Endothelial cell of umbilical vein (primary cell): ENCODE measurements at regions not wholly inside any gene's neighbourhood (a gene's known extent, or its start where the extent isn't known, plus 50 kb on each side); places are given as distances from the start of the nearest gene placed in this dataset.

ENCODE experiments used
- BruUV-seq: library from RNA; stranded (reverse); fragments of 400-500 nt; replicated peaks from 2 replicates; lab custom pipeline; 2021; lab: Mats Ljungman, UMichigan
- CTCF ChIA-PET: fragments of 300-600, 350-600 bp; sonication (Branson Sonifier 250); formaldehyde crosslinking; loops from one replicate; lab custom pipeline; 2021; ENCODE audit warnings: antibody characterized with exemption, inconsistent platforms; lab: Charles Lee
- POLR2A ChIA-PET: fragments of 300-600, 350-600 bp; sonication (Branson Sonifier 250); formaldehyde crosslinking; loops from one replicate; lab custom pipeline; 2021; ENCODE audit warnings: antibody characterized with exemption, inconsistent platforms; lab: Charles Lee
- DNase-seq: peaks from one replicate; pipeline ENCODE4 v3.0.0-alpha.2; 2011; ENCODE audit warnings: low read depth, low spot score
- FAIRE-seq: peaks from 2 replicates; lab custom pipeline; 2011; peaks lifted over from hg19 to GRCh38; lab: Jason Lieb, UNC
- H2AFZ ChIP-seq: 2 replicates; pipeline ENCODE4 v1.6.0; 2012; ENCODE audit warnings: low read depth, low read length, control low read depth, inconsistent platforms
- H3K27ac ChIP-seq: 2 replicates; pipeline ENCODE4 v1.5.1; 2011; ENCODE audit warnings: low read depth, mild to moderate bottlenecking, control low read depth, low read length, moderate library complexity; ENCODE audit not compliant: insufficient read depth
- H3K27me3 ChIP-seq, 2 experiments: 2 replicates each; pipeline versions ENCODE4 v1.6.0 to v1.6.1; 2011; ENCODE audit warnings: low read length in 2 of 2, mixed read lengths in 1 of 2; ENCODE audit not compliant: control insufficient read depth in 2 of 2, insufficient read depth in 2 of 2
- H3K36me3 ChIP-seq, 2 experiments: 2 replicates in 1 of 2; 3 replicates in 1 of 2; pipeline ENCODE4 v1.5.1; 2011; ENCODE audit warnings: low read length in 2 of 2, mild to moderate bottlenecking in 1 of 2, moderate library complexity in 1 of 2; ENCODE audit not compliant: control insufficient read depth in 2 of 2, insufficient read depth in 2 of 2; ENCODE audit errors: extremely low read depth in 1 of 2
- H3K4me1 ChIP-seq: 3 replicates; pipeline ENCODE4 v1.5.1; 2011; ENCODE audit warnings: mild to moderate bottlenecking, low read length; ENCODE audit not compliant: control insufficient read depth, insufficient read depth; ENCODE audit errors: extremely low read depth
- H3K4me2 ChIP-seq: 2 replicates; pipeline ENCODE4 v1.6.1; 2011; ENCODE audit warnings: low read length, control low read depth, mixed read lengths; ENCODE audit not compliant: insufficient read depth
- H3K4me3 ChIP-seq, 3 experiments: fragments of 200-600 bp in 1 of 3; sonication (generic), shearing (Covaris generic) in 1 of 3; replicated peaks in 1 of 3; 2 replicates each; pipeline ENCODE4 v1.5.1; 2011 to 2016; ENCODE audit warnings: control low read depth in 3 of 3, low read length in 3 of 3, mild to moderate bottlenecking in 2 of 3, inconsistent platforms in 1 of 3, low read depth in 1 of 3, moderate library complexity in 1 of 3; ENCODE audit not compliant: insufficient read depth in 1 of 3
- H3K79me2 ChIP-seq: 2 replicates; pipeline ENCODE4 v1.6.0; 2012; ENCODE audit warnings: low read length, inconsistent platforms; ENCODE audit not compliant: control insufficient read depth, insufficient read depth
- H3K9ac ChIP-seq: replicated peaks from 2 replicates; pipeline ENCODE3; 2011; ENCODE audit warnings: low read length, control low read depth; ENCODE audit not compliant: insufficient read depth; ENCODE audit errors: extremely low read depth
- H3K9me1 ChIP-seq: replicated peaks from 3 replicates; pipeline ENCODE4 v1.6.0; 2011; ENCODE audit warnings: mild to moderate bottlenecking, low read length; ENCODE audit not compliant: control insufficient read depth, insufficient read depth; ENCODE audit errors: extremely low read depth
- H3K9me3 ChIP-seq: replicated peaks from 2 replicates; pipeline ENCODE4 v1.5.1; 2012; ENCODE audit warnings: low read length, inconsistent platforms; ENCODE audit not compliant: control insufficient read depth, insufficient read depth
- H4K20me1 ChIP-seq: replicated peaks from 2 replicates; pipeline ENCODE3; 2011; ENCODE audit warnings: mild to moderate bottlenecking, low read length; ENCODE audit not compliant: control insufficient read depth, insufficient read depth; ENCODE audit errors: extremely low read depth
- EZH2 ChIP-seq: IDR thresholded peaks from 2 replicates; pipeline ENCODE4 v1.6.1; 2012; ENCODE audit warnings: borderline replicate concordance, low read depth, mild to moderate bottlenecking, moderate library complexity, low read length, inconsistent platforms; ENCODE audit not compliant: severe bottlenecking
- FOS ChIP-seq: IDR thresholded peaks from 2 replicates; pipeline ENCODE4 v1.6.1; 2011; ENCODE audit warnings: mild to moderate bottlenecking, low read length, moderate library complexity, borderline replicate concordance; ENCODE audit not compliant: insufficient read depth
- GATA2 ChIP-seq: IDR thresholded peaks from 2 replicates; pipeline ENCODE4 v1.7.0; 2011; ENCODE audit warnings: low read depth, mild to moderate bottlenecking, moderate library complexity, mixed read lengths, low read length; ENCODE audit not compliant: insufficient read length, insufficient read depth
- JUN ChIP-seq: IDR thresholded peaks from 2 replicates; pipeline ENCODE4 v1.6.1; 2011; ENCODE audit warnings: borderline replicate concordance, low read depth; ENCODE audit not compliant: insufficient read length, insufficient read depth
- MYC ChIP-seq: IDR thresholded peaks from one replicate; pipeline ENCODE4 v1.6.1; 2011; ENCODE audit warnings: mild to moderate bottlenecking, low read depth, low read length
- POLR2A ChIP-seq: IDR thresholded peaks from 2 replicates; pipeline ENCODE4 v1.6.1; 2012; ENCODE audit warnings: low read depth, mild to moderate bottlenecking, control low read depth, low read length
- POLR2AphosphoS5 ChIP-seq: IDR thresholded peaks from 2 replicates; pipeline ENCODE4 v1.6.1; 2012; ENCODE audit warnings: low read depth, mild to moderate bottlenecking, control low read depth, low read length, moderate library complexity; ENCODE audit not compliant: insufficient read depth
- dilution Hi-C: fragments of 300-500 bp; cut with MboI; formaldehyde crosslinking; loops from one replicate; pipeline ENCODE4 v1.15.0; 2019; ENCODE audit warnings: low sequenced_read_pairs; ENCODE audit not compliant: extremely low pct_ligation_motif_present
- intact Hi-C: fragments of 100-400 bp; cut with micrococcal nuclease; formaldehyde crosslinking; loops from one replicate; pipeline ENCODE4 v1.10.0; 2022
- TF ChIP-seq, protein P1 (sequence below): IDR thresholded peaks from 2 replicates; pipeline ENCODE4 v1.6.1; 2011; ENCODE audit not compliant: insufficient read depth, insufficient read length
- TF ChIP-seq, protein P2 (sequence below), 2 donors: IDR thresholded peaks; 1 replicate in 1 of 2; 2 replicates in 1 of 2; pipeline ENCODE4 v1.5.1; 2011; ENCODE audit warnings: low read length in 2 of 2, mild to moderate bottlenecking in 2 of 2, moderate library complexity in 2 of 2, control low read depth in 1 of 2, inconsistent platforms in 1 of 2, low read depth in 1 of 2; ENCODE audit not compliant: insufficient read depth in 1 of 2; ENCODE audit errors: extremely low read depth in 1 of 2

DNA sequence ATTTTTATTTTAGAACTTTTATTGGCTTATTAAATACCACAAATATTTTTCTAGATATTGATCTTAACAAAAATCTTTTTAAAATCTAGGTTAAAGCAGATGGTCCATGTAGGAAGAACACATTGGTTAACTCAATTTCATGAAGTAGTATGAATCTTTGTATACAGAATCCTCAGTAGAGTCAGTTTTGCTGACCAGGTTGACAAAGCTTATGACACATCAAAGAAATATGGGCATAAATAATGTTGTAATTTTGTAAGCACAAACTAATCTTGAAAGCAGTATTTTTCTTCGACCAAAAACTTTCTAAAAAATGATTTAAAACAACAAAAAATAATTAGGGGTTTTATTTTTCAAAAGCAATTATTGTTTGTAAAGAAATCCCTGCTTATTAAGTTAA lies 479.3 kb upstream of the PCDH10 start:
- no peak for DNase-seq
- H3K79me2 ChIP-seq, result no peaks in the 10 kb centered on the region
- TF ChIP-seq JUN, result no peak
- TF ChIP-seq, protein P1, sequence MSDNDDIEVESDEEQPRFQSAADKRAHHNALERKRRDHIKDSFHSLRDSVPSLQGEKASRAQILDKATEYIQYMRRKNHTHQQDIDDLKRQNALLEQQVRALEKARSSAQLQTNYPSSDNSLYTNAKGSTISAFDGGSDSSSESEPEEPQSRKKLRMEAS, result no peak
- TF ChIP-seq FOS, result no peak
- TF ChIP-seq, protein P2, sequence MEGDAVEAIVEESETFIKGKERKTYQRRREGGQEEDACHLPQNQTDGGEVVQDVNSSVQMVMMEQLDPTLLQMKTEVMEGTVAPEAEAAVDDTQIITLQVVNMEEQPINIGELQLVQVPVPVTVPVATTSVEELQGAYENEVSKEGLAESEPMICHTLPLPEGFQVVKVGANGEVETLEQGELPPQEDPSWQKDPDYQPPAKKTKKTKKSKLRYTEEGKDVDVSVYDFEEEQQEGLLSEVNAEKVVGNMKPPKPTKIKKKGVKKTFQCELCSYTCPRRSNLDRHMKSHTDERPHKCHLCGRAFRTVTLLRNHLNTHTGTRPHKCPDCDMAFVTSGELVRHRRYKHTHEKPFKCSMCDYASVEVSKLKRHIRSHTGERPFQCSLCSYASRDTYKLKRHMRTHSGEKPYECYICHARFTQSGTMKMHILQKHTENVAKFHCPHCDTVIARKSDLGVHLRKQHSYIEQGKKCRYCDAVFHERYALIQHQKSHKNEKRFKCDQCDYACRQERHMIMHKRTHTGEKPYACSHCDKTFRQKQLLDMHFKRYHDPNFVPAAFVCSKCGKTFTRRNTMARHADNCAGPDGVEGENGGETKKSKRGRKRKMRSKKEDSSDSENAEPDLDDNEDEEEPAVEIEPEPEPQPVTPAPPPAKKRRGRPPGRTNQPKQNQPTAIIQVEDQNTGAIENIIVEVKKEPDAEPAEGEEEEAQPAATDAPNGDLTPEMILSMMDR (IDR thresholded peaks at IDR 0.05; ENCODE audit: extremely low read depth in 1 of 2, insufficient read depth in 1 of 2, low read depth in 1 of 2, low read length in 2 of 2), result no peak
- no peak for TF ChIP-seq POLR2A
- no peak for TF ChIP-seq MYC
- TF ChIP-seq EZH2, result no peak
- TF ChIP-seq GATA2, result no peak
- no peak for TF ChIP-seq POLR2AphosphoS5
- no peaks in the 10 kb centered on the region for H3K9me3 ChIP-seq
- FAIRE-seq, result no peak
- CTCF ChIA-PET, result no interaction called here
- no peak overlapping the region for H2AFZ ChIP-seq
- H3K4me3 ChIP-seq, result no peak overlapping the region
- POLR2A ChIA-PET, result no interaction called here
- H3K9me1 ChIP-seq, result no peaks in the 10 kb centered on the region
- H3K27me3 ChIP-seq, result no peaks in the 10 kb centered on the region
- no peaks in the 10 kb centered on the region for H3K36me3 ChIP-seq
- intact Hi-C loops, result no loop called here
- no peaks in the 10 kb centered on the region for H4K20me1 ChIP-seq
- BruUV-seq, result no TSS peak
- no peak overlapping the region for H3K27ac ChIP-seq
- no peak overlapping the region for H3K4me2 ChIP-seq
- no peaks in the 10 kb centered on the region for H3K4me1 ChIP-seq
- dilution Hi-C loops, result no loop called here
- H3K9ac ChIP-seq, result no peak overlapping the region
